C4-2B (cell line): ENCODE measurements at regions not wholly inside any gene's neighbourhood (a gene's known extent, or its start where the extent isn't known, plus 50 kb on each side); places are given as distances from the start of the nearest gene placed in this dataset.

Experiments
- H3K27ac ChIP-seq: fragments of 450-650 bp; 2 replicates; pipeline ENCODE4 v1.5.1; 2017
- ZFX ChIP-seq: fragments of 450-650 bp; IDR thresholded peaks from 2 replicates; pipeline ENCODE4 v1.6.1; 2017
- TF ChIP-seq, protein P1 (sequence below): fragments of 450-650 bp; conservative IDR thresholded peaks from 2 replicates; pipeline ENCODE4 v1.5.1; 2017; ENCODE audit warnings: mild to moderate bottlenecking

DNA sequence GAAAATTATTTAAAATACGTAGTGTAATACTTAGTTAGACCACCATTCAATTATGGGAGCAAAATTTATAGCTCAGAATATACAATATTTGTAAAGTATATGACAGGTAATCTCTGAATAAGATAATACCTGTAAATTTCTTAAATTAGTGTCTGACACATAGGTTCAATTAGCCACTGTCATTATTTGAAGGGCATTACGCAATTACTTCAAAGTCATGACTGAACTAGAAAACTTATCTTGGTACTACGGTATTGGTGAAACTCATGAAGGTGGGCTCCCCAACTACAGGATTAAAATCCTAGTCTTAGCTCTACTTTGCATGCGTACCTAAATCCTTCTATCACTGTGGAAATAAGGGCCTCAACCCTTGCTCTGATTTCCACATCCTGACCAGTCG, 860.7 kb downstream of the PCDH19 start:
- TF ChIP-seq ZFX = no peak
- TF ChIP-seq, protein P1, sequence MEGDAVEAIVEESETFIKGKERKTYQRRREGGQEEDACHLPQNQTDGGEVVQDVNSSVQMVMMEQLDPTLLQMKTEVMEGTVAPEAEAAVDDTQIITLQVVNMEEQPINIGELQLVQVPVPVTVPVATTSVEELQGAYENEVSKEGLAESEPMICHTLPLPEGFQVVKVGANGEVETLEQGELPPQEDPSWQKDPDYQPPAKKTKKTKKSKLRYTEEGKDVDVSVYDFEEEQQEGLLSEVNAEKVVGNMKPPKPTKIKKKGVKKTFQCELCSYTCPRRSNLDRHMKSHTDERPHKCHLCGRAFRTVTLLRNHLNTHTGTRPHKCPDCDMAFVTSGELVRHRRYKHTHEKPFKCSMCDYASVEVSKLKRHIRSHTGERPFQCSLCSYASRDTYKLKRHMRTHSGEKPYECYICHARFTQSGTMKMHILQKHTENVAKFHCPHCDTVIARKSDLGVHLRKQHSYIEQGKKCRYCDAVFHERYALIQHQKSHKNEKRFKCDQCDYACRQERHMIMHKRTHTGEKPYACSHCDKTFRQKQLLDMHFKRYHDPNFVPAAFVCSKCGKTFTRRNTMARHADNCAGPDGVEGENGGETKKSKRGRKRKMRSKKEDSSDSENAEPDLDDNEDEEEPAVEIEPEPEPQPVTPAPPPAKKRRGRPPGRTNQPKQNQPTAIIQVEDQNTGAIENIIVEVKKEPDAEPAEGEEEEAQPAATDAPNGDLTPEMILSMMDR = no peak
- no peak overlapping the region for H3K27ac ChIP-seq

DNA sequence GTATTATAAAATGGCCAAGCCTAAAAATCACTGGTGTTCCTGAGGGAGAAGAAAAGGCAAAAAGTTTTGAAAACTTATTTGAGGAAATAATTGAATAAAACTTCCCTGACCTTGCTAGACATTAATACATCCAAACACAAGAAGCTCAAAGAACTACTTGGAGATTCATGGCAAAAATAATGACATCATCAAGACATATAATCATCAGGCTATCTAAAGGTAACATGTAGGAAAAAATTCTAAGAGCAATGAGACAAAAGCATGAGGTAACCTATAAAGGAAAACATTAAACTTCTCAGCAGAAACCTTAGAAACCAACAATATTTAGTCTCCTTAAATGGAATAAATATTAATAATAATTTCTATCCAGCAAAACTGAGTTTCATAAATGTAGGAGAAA, 887.6 kb downstream of the PCDH19 start:
- H3K27ac ChIP-seq = no peak overlapping the region
- no peak for TF ChIP-seq ZFX
- TF ChIP-seq, protein P1 = no peak

DNA sequence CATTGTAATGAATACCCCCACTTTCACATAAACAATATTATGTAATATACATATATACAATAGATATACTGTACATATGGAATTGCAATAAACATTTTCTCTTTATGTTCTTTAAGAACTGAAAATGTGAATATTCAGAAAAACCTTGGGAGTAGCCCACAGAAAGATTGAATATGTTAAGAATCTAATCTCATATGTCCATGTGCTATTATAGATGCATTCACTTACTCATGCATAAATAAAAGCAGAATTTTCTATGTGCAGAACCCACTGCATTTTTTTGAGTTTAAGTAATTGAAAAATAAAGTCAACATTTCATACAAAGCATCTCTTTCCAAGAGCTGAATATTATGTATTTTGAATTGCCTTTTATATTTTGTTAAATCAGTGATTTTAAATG, 902.3 kb downstream of the PCDH19 start:
- no peak for TF ChIP-seq ZFX
- TF ChIP-seq, protein P1 = no peak

DNA sequence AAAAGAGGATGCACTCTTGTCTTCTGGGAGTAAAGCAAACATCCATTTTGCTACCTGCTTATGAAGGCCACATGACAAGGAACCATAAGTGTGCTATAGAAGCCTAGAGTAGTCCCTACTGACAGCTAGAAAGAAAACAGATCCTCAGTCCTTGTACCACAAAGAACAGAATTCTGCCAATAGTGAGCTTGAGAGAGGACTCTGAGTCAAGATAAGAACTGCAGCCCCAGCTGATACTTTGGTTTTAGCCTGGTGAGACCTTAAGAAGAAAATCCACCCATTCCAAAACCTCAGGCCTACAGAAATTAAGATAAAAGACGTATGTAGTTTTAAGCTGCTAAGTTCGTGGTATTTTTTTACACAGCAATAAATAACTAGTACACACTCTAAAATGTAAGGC, 914.6 kb downstream of the PCDH19 start:
- TF ChIP-seq, protein P1 = no peak
- TF ChIP-seq ZFX = no peak
- H3K27ac ChIP-seq = no peak overlapping the region

More for the DNA sequence above, 902.3 kb downstream of the PCDH19 start:
- H3K27ac ChIP-seq = no peak overlapping the region

DNA sequence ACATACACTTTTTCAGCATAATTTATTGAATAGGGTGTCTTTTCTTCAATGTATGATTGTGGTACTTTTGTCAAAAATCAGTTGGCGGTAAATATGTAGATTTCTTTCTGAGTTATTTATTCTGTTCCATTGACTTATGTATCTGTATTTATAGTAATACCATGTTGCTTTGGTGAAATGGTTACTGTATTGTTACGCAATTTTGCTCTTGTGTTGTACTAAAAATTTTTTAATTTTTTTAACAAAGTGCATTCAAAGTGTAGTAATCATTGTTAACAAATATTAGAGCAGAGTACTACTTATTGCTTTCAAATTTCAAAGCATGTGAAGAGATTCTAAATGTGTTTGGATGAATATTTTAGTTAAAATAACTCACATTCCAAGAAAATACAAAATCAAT, 915.4 kb downstream of the PCDH19 start:
- H3K27ac ChIP-seq = no peak overlapping the region
- TF ChIP-seq, protein P1 = no peak
- no peak for TF ChIP-seq ZFX

DNA sequence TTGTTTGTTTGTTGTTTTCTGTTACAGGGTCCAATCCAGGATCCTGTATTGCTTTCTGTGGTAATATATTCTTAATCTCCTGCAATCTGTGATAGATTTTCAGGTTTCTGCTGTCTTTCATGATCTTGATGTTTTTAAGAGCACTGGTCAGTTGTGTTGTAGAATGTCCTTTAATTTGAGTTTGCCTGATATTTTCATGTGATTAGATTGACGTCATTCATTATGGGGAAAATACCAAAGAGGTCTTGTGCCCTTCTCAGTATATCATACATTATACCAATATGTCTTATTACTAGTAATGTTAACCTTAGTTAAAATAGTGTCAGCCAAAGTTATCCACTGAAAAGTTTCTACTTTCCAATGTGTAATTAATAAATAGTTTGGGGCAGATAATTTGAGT, 929.3 kb downstream of the PCDH19 start:
- TF ChIP-seq ZFX = no peak
- TF ChIP-seq, protein P1 = no peak
- H3K27ac ChIP-seq = no peak overlapping the region

DNA sequence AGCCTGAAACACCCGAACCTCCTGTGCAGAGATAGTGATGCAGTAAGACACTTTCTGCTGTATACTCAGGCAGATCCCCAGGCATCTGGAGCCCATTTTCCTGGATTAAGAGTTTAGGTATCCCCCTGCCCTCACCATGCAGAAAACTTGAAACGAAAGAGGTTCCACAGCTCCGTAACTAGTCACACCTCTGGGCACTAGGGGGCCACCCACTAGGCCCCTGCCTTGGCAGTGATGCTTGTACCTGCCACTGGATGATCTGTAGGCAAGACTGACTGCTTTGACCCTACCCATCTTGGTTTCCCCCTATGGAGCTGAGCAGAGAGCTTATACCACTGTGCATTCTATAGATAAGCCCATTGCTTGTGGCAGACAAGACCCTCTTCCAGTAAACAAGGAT, 940.6 kb downstream of the PCDH19 start:
- no peak for TF ChIP-seq ZFX
- TF ChIP-seq, protein P1 = no peak
- no peak overlapping the region for H3K27ac ChIP-seq
